WTC11 (cell line): ENCODE measurements at regions not wholly inside any gene's neighbourhood (a gene's known extent, or its start where the extent isn't known, plus 50 kb on each side); places are given as distances from the start of the nearest gene placed in this dataset.

Experiments
- ATAC-seq: fragments of 200-7000 bp; cut with Tn5 transposase; 2 replicates; pipeline ENCODE4 v1.10.0; 2021; ENCODE audit warnings: mild to moderate bottlenecking, moderate library complexity
- CTCF ChIA-PET: fragments of 300-600 bp; sonication (Branson Sonifier 250); formaldehyde crosslinking; loops from one replicate; lab custom pipeline; 2021; ENCODE audit warnings: antibody characterized with exemption; lab: Charles Lee
- POLR2A ChIA-PET: fragments of 350-600 bp; sonication (Branson Sonifier 250); formaldehyde crosslinking; loops from one replicate; lab custom pipeline; 2021; ENCODE audit warnings: antibody characterized with exemption; lab: Charles Lee
- DNase-seq: peaks from one replicate; pipeline ENCODE4 v3.0.0; 2021; ENCODE audit warnings: low spot score
- H3K27ac Mint-ChIP-seq: 2 replicates; pipeline ENCODE4 v1.8.0; 2021; ENCODE audit warnings: mixed read lengths
- H3K27me3 Mint-ChIP-seq: 2 replicates; pipeline ENCODE4 v1.8.0; 2021; ENCODE audit warnings: low read depth, mild to moderate bottlenecking, moderate library complexity, mixed read lengths
- H3K36me3 Mint-ChIP-seq: 2 replicates; pipeline ENCODE4 v1.8.0; 2021; ENCODE audit warnings: mixed read lengths
- H3K4me1 Mint-ChIP-seq: 2 replicates; pipeline ENCODE4 v1.8.0; 2022; ENCODE audit warnings: mixed read lengths
- H3K4me3 Mint-ChIP-seq: 2 replicates; pipeline ENCODE4 v1.8.0; 2021; ENCODE audit warnings: mild to moderate bottlenecking, moderate library complexity, mixed read lengths
- H3K9me3 Mint-ChIP-seq: 2 replicates; pipeline ENCODE4 v1.8.0; 2021; ENCODE audit warnings: mixed read lengths
- ARID4B ChIP-seq: sonication (generic); formaldehyde crosslinking; IDR thresholded peaks from 2 replicates; pipeline ENCODE4 v1.8.0; 2023; ENCODE audit warnings: missing genetic modification reagents, mild to moderate bottlenecking, borderline replicate concordance
- ATF1 ChIP-seq: sonication (generic); formaldehyde crosslinking; IDR thresholded peaks from 2 replicates; pipeline ENCODE4 v1.8.1; 2023; ENCODE audit warnings: mild to moderate bottlenecking, moderate library complexity, missing genetic modification reagents
- FOXP4 ChIP-seq: sonication (generic); formaldehyde crosslinking; IDR thresholded peaks from 2 replicates; pipeline ENCODE4 v1.8.0; 2022; ENCODE audit warnings: mild to moderate bottlenecking, missing genetic modification reagents
- GTF2I ChIP-seq: fragments of 250-450 bp; sonication (Bioruptor Pico); conservative IDR thresholded peaks from 2 replicates; pipeline ENCODE4 v1.4.0; 2021; ENCODE audit warnings: mild to moderate bottlenecking
- NR3C1 ChIP-seq: sonication (generic); formaldehyde crosslinking; conservative IDR thresholded peaks from 2 replicates; pipeline ENCODE4 v1.8.1; 2023; ENCODE audit warnings: low read depth, mild to moderate bottlenecking, missing genetic modification reagents
- PREB ChIP-seq: sonication (generic); formaldehyde crosslinking; IDR thresholded peaks from 2 replicates; pipeline ENCODE4 v1.8.1; 2022; ENCODE audit warnings: mild to moderate bottlenecking, missing genetic modification reagents, moderate library complexity, borderline replicate concordance
- PRRX2 ChIP-seq: fragments of 250-450 bp; sonication (Bioruptor Pico); IDR thresholded peaks from 2 replicates; pipeline ENCODE4 v1.8.0; 2021; ENCODE audit warnings: mild to moderate bottlenecking
- SMAD3 ChIP-seq: sonication (generic); formaldehyde crosslinking; IDR thresholded peaks from 2 replicates; pipeline ENCODE4 v1.8.0; 2022; ENCODE audit warnings: missing genetic modification reagents, mild to moderate bottlenecking, borderline replicate concordance
- ZBTB21 ChIP-seq: sonication (generic); formaldehyde crosslinking; IDR thresholded peaks from 2 replicates; pipeline ENCODE4 v1.8.1; 2023; ENCODE audit warnings: mild to moderate bottlenecking, missing genetic modification reagents, borderline replicate concordance
- ZBTB43 ChIP-seq: sonication (generic); formaldehyde crosslinking; IDR thresholded peaks from 2 replicates; pipeline ENCODE4 v1.8.1; 2023; ENCODE audit warnings: mild to moderate bottlenecking, missing genetic modification reagents
- ZNF138 ChIP-seq: sonication (generic); formaldehyde crosslinking; conservative IDR thresholded peaks from 2 replicates; pipeline ENCODE4 v1.8.1; 2022; ENCODE audit warnings: mild to moderate bottlenecking, moderate library complexity, missing genetic modification reagents
- ZNF263 ChIP-seq: sonication (generic); formaldehyde crosslinking; IDR thresholded peaks from 2 replicates; pipeline ENCODE4 v1.8.1; 2022; ENCODE audit warnings: low read depth, mild to moderate bottlenecking, moderate library complexity, missing genetic modification reagents
- ZNF317 ChIP-seq: sonication (generic); formaldehyde crosslinking; IDR thresholded peaks from 2 replicates; pipeline ENCODE4 v1.8.1; 2023; ENCODE audit warnings: low read depth, mild to moderate bottlenecking, moderate library complexity, missing genetic modification reagents, borderline replicate concordance
- ZNF532 ChIP-seq: fragments of 250-450 bp; sonication (Bioruptor Pico); IDR thresholded peaks from 2 replicates; pipeline ENCODE4 v1.9.0; 2021; ENCODE audit warnings: mild to moderate bottlenecking, borderline replicate concordance

GRCh38 chr20:57940376-57940775, 230.6 kb upstream of the PMEPA1 start (continued):
- TF ChIP-seq ZNF138 (no peak), GTF2I (no peak), ZNF532 (CRISPR knock-in tag) (no peak), FOXP4 (CRISPR knock-in tag) (no peak), ARID4B (CRISPR knock-in tag) (no peak)

- H3K36me3 Mint-ChIP-seq, result peaks cover 3% of the 10 kb centered on the region; the same call in 1 of the 2 replicates
- ATAC-seq, result no peak
- H3K4me3 Mint-ChIP-seq, result no peak overlapping the region
- ChIA-PET CTCF (interaction anchor here (0.7 kb wide), 2 partner anchors 34 to 148 kb away, joined by 3 read pairs; no protein-coding TSS in a partner anchor), POLR2A (no interaction called here)
- no peaks in the 10 kb centered on the region for H3K27me3 Mint-ChIP-seq
- H3K27ac Mint-ChIP-seq, result no peak overlapping the region
- DNase-seq, result no peak
- peaks cover 30% of the 10 kb centered on the region for H3K4me1 Mint-ChIP-seq
- peaks cover 12% of the 10 kb centered on the region for H3K9me3 Mint-ChIP-seq
- TF ChIP-seq ZNF263 (CRISPR knock-in tag), result no peak
- no peak for TF ChIP-seq ZNF317 (CRISPR knock-in tag)
- no peak for TF ChIP-seq ZBTB43 (CRISPR knock-in tag)
- no peak for TF ChIP-seq SMAD3 (CRISPR knock-in tag)
- TF ChIP-seq ATF1 (CRISPR knock-in tag), result no peak
- no peak for TF ChIP-seq PREB
- no peak for TF ChIP-seq NR3C1 (CRISPR knock-in tag)
- no peak for TF ChIP-seq ZBTB21 (CRISPR knock-in tag)
- no peak for TF ChIP-seq PRRX2 (CRISPR knock-in tag)
Observed at GRCh38 chr20:57939499-57939898, 229.7 kb upstream of the PMEPA1 start.
